GM21723 (cell line): ENCODE measurements at regions not wholly inside any gene's neighbourhood (a gene's known extent, or its start where the extent isn't known, plus 50 kb on each side); places are given as distances from the start of the nearest gene placed in this dataset.
"Not testable (repeated sequence)": the region's sequence is repeated elsewhere in the genome, so short reads cannot be mapped to it uniquely, and the experiment has no call there.

Experiments
- ATAC-seq: cut with Tn5 transposase; IDR thresholded peaks from one replicate; pipeline ENCODE4 v1.9.1; 2021; ENCODE audit warnings: mild to moderate bottlenecking, moderate library complexity; ENCODE audit not compliant: unreplicated experiment

GRCh38 chr2:8138923-8139667, 542.8 kb upstream of the ID2 start:
- no peak for ATAC-seq

GRCh38 chr2:8139668-8140200, 542.1 kb upstream of the ID2 start:
- ATAC-seq: no peak

- no peak for ATAC-seq
Observed at GRCh38 chr2:8141079-8141707, 540.7 kb upstream of the ID2 start.

- ATAC-seq: no peak
Observed at GRCh38 chr2:8141780-8142179, 540.1 kb upstream of the ID2 start.

GRCh38 chr2:8142461-8142860, 539.4 kb upstream of the ID2 start:
- no peak for ATAC-seq

- ATAC-seq: no peak
Observed at GRCh38 chr2:8144131-8144631, 537.7 kb upstream of the ID2 start.

GRCh38 chr2:8144785-8145184, 537.1 kb upstream of the ID2 start:
- ATAC-seq: no peak

- not testable (repeated sequence) for ATAC-seq
Observed at GRCh38 chr2:8145375-8145774, 536.5 kb upstream of the ID2 start.

- no peak for ATAC-seq
Observed at GRCh38 chr2:8146132-8147005, 535.5 kb upstream of the ID2 start.

GRCh38 chr2:8148260-8149006, 533.4 kb upstream of the ID2 start:
- ATAC-seq: no peak

GRCh38 chr2:8149007-8149405, 532.9 kb upstream of the ID2 start:
- ATAC-seq: no peak

- no peak for ATAC-seq
Observed at GRCh38 chr2:8149985-8150539, 531.8 kb upstream of the ID2 start.

GRCh38 chr2:8151888-8152287, 530.0 kb upstream of the ID2 start:
- ATAC-seq: no peak

- ATAC-seq: peak; percentile 99
Observed at GRCh38 chr2:8152392-8153257, 529.2 kb upstream of the ID2 start.

- peak; percentile 29 for ATAC-seq
Observed at GRCh38 chr2:8153258-8153718, 528.6 kb upstream of the ID2 start.

GRCh38 chr2:8154270-8154669, 527.6 kb upstream of the ID2 start:
- no peak for ATAC-seq

- ATAC-seq: no peak
Observed at GRCh38 chr2:8154936-8155335, 526.9 kb upstream of the ID2 start.

GRCh38 chr2:8157621-8158430, 524.0 kb upstream of the ID2 start:
- no peak for ATAC-seq
